Glutamatergic neuron (in vitro differentiated cells): ENCODE measurements at regions not wholly inside any gene's neighbourhood (a gene's known extent, or its start where the extent isn't known, plus 50 kb on each side); places are given as distances from the start of the nearest gene placed in this dataset.

Experiments used
- DNase-seq: peaks from one replicate; pipeline ENCODE4 v3.0.0; 2022
- H3K27ac Mint-ChIP-seq: one replicate; pipeline ENCODE4 v1.8.0; 2020; ENCODE audit warnings: mild to moderate bottlenecking, mixed read lengths, inconsistent platforms; ENCODE audit not compliant: unreplicated experiment
- H3K27me3 Mint-ChIP-seq: one replicate; pipeline ENCODE4 v1.8.0; 2020; ENCODE audit warnings: mild to moderate bottlenecking, moderate library complexity, mixed read lengths, inconsistent platforms; ENCODE audit not compliant: unreplicated experiment
- H3K36me3 Mint-ChIP-seq: one replicate; pipeline ENCODE4 v1.8.0; 2020; ENCODE audit warnings: mild to moderate bottlenecking, mixed read lengths, inconsistent platforms; ENCODE audit not compliant: unreplicated experiment
- H3K4me1 Mint-ChIP-seq: one replicate; pipeline ENCODE4 v1.8.0; 2020; ENCODE audit warnings: mild to moderate bottlenecking, low read depth, mixed read lengths, inconsistent platforms; ENCODE audit not compliant: unreplicated experiment
- H3K4me3 Mint-ChIP-seq: one replicate; pipeline ENCODE4 v1.8.0; 2020; ENCODE audit warnings: mild to moderate bottlenecking, mixed read lengths, inconsistent platforms; ENCODE audit not compliant: unreplicated experiment
- H3K9me3 Mint-ChIP-seq: one replicate; pipeline ENCODE4 v1.8.0; 2020; ENCODE audit warnings: mild to moderate bottlenecking, moderate library complexity, mixed read lengths, inconsistent platforms; ENCODE audit not compliant: unreplicated experiment
- TF ChIP-seq, protein P1 (sequence below): fragments of 200-600 bp; sonication (generic); IDR thresholded peaks from one replicate; pipeline ENCODE4 v1.5.0; 2021; ENCODE audit not compliant: partially characterized antibody, unreplicated experiment

DNA sequence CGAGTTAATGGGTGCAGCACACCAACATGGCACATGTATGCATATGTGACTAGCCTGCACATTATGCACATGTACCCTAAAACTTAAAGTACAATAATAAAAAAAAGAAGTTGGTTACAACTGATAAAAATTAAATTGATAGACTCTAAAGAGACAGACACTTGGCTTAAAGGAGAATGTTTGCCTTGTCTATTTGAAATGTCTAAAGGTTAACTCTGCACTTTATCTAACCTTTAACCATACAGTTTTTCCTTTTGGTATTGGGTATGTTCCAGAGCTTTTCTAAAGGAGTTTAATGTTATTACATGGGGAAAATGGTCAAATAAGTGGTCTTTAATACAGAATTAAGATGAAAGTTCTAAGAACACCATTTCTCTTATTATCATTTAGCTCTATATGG is 145.1 kb upstream of the HCCS start:
- H3K4me1 Mint-ChIP-seq: no peaks in the 10 kb centered on the region

DNA sequence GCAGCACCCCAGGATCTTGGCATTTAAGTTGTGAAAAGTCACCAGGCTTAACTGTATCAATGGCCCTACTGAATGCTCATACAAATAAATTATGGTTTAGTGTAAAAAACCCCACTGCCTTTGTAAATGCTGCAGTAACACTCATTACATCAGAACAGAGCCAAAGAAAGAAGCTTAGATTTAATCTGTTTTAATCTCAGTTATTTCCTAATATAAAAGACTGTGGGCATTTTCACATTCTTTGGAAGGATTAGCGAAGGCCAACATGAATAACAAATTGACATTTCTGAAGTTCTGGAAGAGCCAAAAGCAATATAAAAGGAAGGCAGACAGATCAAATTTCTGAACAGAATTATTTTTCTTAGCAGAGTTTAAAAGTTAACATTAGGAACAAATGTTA is 140.0 kb upstream of the HCCS start:
- H3K27me3 Mint-ChIP-seq: no peaks in the 10 kb centered on the region
- H3K4me3 Mint-ChIP-seq: no peak overlapping the region

More for the DNA sequence above, 145.1 kb upstream of the HCCS start:
- no peaks in the 10 kb centered on the region for H3K27me3 Mint-ChIP-seq
- no peak overlapping the region for H3K4me3 Mint-ChIP-seq
- no peaks in the 10 kb centered on the region for H3K36me3 Mint-ChIP-seq
- H3K9me3 Mint-ChIP-seq: no peaks in the 10 kb centered on the region
- H3K27ac Mint-ChIP-seq: no peak overlapping the region
- DNase-seq: no peak
- TF ChIP-seq, protein P1, sequence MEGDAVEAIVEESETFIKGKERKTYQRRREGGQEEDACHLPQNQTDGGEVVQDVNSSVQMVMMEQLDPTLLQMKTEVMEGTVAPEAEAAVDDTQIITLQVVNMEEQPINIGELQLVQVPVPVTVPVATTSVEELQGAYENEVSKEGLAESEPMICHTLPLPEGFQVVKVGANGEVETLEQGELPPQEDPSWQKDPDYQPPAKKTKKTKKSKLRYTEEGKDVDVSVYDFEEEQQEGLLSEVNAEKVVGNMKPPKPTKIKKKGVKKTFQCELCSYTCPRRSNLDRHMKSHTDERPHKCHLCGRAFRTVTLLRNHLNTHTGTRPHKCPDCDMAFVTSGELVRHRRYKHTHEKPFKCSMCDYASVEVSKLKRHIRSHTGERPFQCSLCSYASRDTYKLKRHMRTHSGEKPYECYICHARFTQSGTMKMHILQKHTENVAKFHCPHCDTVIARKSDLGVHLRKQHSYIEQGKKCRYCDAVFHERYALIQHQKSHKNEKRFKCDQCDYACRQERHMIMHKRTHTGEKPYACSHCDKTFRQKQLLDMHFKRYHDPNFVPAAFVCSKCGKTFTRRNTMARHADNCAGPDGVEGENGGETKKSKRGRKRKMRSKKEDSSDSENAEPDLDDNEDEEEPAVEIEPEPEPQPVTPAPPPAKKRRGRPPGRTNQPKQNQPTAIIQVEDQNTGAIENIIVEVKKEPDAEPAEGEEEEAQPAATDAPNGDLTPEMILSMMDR: no peak

GRCh38 chrX:10971759-10972158 is 139.4 kb upstream of the HCCS start:
- no peaks in the 10 kb centered on the region for H3K4me1 Mint-ChIP-seq
- TF ChIP-seq, protein P1: no peak
- H3K36me3 Mint-ChIP-seq: no peaks in the 10 kb centered on the region
- no peaks in the 10 kb centered on the region for H3K27me3 Mint-ChIP-seq
- H3K27ac Mint-ChIP-seq: no peak overlapping the region
- H3K9me3 Mint-ChIP-seq: no peaks in the 10 kb centered on the region
- DNase-seq: no peak
- H3K4me3 Mint-ChIP-seq: no peak overlapping the region

More for the DNA sequence above, 140.0 kb upstream of the HCCS start:
- Mint-ChIP-seq H3K9me3 (no peaks in the 10 kb centered on the region), H3K36me3 (no peaks in the 10 kb centered on the region), H3K4me1 (no peaks in the 10 kb centered on the region), H3K27ac (no peak overlapping the region)
- DNase-seq: no peak
- TF ChIP-seq, protein P1: no peak

GRCh38 chrX:10972706-10973105 is 138.4 kb upstream of the HCCS start:
- Mint-ChIP-seq H3K4me3 (no peak overlapping the region), H3K9me3 (no peaks in the 10 kb centered on the region), H3K36me3 (no peaks in the 10 kb centered on the region), H3K27me3 (no peaks in the 10 kb centered on the region), H3K27ac (no peak overlapping the region), H3K4me1 (no peaks in the 10 kb centered on the region)
- DNase-seq: no peak
- TF ChIP-seq, protein P1: no peak

DNA sequence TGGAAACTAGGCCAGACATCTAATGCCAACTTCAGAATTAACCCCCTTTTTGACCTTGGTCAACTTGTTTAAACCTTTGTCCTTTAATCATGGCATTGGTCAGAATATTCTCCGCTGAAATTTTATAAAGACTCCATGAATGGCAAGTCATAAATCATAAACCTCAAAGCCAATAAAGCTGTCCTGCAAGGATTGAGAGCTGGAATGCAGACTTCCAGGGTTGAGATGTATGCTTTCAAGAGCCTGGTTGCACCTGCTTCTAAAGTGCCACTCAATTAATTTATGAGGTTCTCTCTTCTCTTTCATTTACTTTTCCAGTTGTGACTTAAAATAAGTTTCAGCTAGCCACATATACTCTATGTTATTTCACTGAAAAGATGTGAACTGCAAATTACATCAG is 136.2 kb upstream of the HCCS start:
- Mint-ChIP-seq H3K27ac (no peak overlapping the region), H3K36me3 (no peaks in the 10 kb centered on the region), H3K4me1 (no peaks in the 10 kb centered on the region), H3K27me3 (no peaks in the 10 kb centered on the region), H3K9me3 (no peaks in the 10 kb centered on the region), H3K4me3 (no peak overlapping the region)
- TF ChIP-seq, protein P1: no peak
- no peak for DNase-seq
